ENCODE measurements at regions not wholly inside any gene's neighbourhood (a gene's known extent, or its start where the extent isn't known, plus 50 kb on each side); places are given as distances from the start of the nearest gene placed in this dataset.

GRCh38 chr4:31343061-31343460, 622.9 kb downstream of the PCDH7 start:
- no peak for TF ChIP-seq POLR2A (IDR thresholded peaks at IDR 0.05)
- no peak for TF ChIP-seq CTCF (IDR thresholded peaks at IDR 0.05)

All from adrenal gland (tissue), 5 donors.